ENCODE measurements at regions not wholly inside any gene's neighbourhood (a gene's known extent, or its start where the extent isn't known, plus 50 kb on each side); places are given as distances from the start of the nearest gene placed in this dataset.

DNA sequence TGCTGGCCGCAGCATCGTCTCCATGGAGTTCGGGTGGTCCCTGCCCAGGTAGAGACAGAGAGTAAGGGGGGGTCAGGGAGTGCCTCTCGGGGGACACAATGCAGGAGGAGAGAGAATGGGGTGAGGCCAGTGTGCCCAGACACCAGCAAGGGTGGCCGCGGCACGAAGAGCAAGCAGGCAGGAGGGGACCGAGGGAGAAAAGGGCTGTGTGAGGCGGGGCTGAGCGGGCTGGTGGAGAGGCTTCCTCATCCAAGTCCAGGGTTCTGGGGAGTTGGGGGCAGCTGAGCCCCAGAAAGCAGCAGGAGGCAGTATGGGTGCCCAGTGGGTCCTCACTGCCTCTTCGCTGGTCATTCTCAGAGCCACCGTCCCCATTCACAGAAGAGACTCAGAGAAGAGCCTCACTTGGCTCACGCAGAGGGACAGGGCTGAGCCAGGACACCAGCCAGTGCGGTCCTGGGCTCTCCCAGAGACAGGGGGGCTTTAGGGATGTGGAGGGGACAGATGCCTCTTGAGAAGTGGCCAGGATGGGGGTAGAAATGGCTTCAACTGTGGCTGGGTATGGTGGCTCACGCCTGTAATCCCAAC lies 78.9 kb downstream of the MICALL2 start:
- no peak for DNase-seq

DNA sequence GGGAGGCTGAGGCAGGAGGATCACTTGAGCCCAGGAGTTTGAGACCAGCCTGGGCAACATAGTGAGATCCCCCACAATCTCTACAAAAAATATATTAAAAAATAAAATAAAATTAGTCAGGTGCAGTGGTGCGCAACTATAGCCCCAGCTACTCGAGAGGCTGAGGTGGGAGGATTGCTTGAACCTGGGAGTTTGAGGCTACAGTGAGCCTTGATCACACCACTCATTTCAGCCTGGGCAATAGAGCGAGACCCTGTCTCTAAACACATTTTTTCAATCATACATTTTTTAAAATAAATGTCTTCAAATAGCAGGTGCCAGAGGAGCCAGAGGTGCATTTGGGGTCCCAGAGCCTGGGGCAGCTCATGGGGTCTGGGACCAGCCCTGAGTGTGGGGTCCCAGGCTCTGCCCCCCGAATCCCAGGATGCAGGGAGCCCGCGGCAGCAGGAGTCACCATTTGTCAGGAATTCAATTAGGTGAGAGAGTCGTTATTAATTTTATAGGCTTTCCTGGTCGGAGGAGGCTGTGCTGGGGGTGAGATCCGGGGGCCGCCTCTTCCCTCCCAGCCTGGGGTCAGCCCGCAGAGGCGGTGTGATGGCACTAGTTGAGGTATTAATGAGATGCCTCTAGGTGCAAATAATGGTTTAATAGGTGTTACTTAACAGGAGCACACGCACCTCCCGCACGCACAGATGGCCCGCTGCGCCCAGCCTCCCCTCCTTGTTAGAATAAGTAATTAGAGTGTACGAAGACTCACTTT lies 78.3 kb downstream of the MICALL2 start:
- DNase-seq = no peak

DNA sequence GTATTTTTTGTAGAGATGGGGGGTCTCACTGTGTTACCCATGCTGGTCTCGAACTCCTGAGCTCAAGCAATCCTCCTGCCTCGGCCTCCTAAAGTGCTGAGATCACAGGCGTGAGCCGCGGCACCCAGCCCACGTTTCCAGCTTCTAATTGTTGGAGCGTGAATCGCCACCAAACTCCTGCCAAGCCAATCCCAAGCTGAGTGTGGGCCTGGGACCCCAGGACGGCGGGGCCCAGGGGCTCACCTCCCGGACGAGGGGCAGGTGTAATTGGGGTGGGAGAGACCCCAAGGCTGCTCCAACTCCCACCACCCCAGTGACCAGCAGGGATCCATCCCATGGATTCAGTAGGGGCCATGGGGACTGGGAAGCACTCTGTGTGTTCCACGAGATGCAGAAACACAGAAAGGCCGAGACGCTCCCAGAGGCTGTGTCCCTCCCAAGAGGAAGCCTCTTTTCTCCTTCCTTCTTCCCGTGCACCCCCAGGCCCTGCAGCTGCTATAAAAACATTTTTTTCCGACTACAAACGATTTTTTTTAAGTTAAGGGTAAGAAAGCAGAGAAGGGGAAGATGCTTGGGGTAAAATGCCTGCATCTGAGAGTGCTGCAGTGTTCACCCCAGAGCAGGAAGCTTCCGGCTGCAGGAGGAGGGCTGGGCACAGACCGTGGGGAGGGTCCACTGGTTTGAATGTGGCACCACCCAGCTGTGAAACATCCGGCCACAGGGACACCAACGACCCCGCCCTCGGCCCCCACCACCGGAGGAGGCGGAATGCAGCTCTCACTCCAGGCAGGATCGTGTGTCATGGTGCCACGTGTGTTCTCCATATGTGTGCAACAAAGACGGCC lies 76.5 kb downstream of the MICALL2 start:
- DNase-seq = no peak

DNA sequence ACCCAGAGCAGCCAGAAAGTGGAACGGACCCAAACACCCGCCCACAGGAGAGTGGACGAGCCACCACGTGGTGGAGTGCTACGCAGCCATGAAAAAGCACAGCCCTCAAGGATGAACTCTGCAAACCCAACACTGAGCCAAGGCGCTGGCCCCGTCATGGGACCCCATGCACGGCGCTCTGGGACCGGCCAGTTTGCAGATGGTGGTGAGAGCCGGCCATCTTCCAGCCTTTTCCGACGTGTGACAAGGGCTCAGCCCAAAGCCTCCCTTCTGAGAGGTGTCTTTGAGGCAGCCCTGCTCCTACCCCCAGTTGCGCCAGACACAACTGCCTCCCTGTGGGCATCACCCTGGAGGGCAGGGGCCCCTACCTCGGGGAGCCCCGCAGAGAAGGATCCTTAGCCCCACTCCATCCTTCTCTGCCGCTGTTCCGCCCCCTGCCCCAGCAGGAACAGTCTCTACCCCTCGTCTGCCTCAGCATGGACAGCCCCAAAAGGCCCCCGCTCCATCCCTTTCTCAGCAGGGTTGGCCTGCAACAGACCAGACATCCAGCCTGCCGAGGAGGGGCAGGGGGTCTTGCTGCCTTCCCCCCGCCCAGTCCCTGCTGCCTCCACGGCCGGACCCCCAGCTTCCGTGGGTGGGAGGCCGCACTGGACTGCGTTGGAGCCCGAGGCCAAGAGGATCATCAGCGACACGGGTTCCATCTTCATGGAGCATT lies 75.7 kb downstream of the MICALL2 start:
- DNase-seq = no peak

DNA sequence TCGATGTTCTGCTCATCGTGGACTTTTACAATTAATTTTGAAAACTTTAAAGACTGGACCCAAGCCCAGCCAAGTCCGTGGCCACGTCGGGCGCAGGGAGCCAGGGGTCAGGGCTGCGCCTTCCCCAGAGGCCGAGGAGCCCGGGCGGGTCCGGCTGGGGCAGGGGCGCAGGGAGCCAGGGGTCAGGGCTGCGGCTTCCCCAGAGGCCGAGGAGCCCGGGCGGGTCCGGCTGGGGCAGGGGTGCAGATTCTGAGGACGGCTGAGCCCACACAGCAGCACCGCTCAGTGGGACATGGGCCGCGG lies 75.2 kb downstream of the MICALL2 start:
- DNase-seq = no peak

All from T-helper 2 cell (primary cell).